Mesendoderm (in vitro differentiated cells): ENCODE measurements at regions not wholly inside any gene's neighbourhood (a gene's known extent, or its start where the extent isn't known, plus 50 kb on each side); places are given as distances from the start of the nearest gene placed in this dataset.
A peak's percentile ranks its signal among the peaks of the same experiment; 100 is the strongest.

Experiments used
- DNase-seq: peaks from one replicate; pipeline ENCODE4 v3.0.0; 2013
- H2AK5ac ChIP-seq: 2 replicates; pipeline ENCODE4 v1.6.1; 2013; ENCODE audit warnings: low read length, inconsistent platforms
- H2BK120ac ChIP-seq: 2 replicates; pipeline ENCODE4 v1.6.1; 2013; ENCODE audit warnings: low read depth, mild to moderate bottlenecking, low read length, moderate library complexity, mixed read lengths
- H2BK15ac ChIP-seq: replicated peaks from 2 replicates; pipeline ENCODE4 v1.6.1; 2013; ENCODE audit warnings: low read depth, mild to moderate bottlenecking, moderate library complexity
- H2BK5ac ChIP-seq: 2 replicates; pipeline ENCODE4 v1.6.1; 2013; ENCODE audit warnings: low read length, inconsistent platforms
- H3K18ac ChIP-seq: 2 replicates; pipeline ENCODE4 v1.6.1; 2013; ENCODE audit warnings: mild to moderate bottlenecking, low read length, mixed read lengths
- H3K23ac ChIP-seq: one replicate; pipeline ENCODE4 v1.6.1; 2013; ENCODE audit warnings: low read length
- H3K27ac ChIP-seq: 2 replicates; pipeline ENCODE4 v1.5.1; 2013; ENCODE audit warnings: low read depth, mild to moderate bottlenecking, inconsistent platforms, low read length, moderate library complexity
- H3K27me3 ChIP-seq: 2 replicates; pipeline ENCODE4 v1.6.1; 2013; ENCODE audit warnings: low read length, control low read depth, mild to moderate bottlenecking, inconsistent platforms; ENCODE audit not compliant: insufficient read depth, poor library complexity
- H3K36me3 ChIP-seq: 2 replicates; pipeline ENCODE4 v1.6.1; 2013; ENCODE audit warnings: low read length, inconsistent platforms; ENCODE audit not compliant: control insufficient read depth, insufficient read depth
- H3K4ac ChIP-seq: one replicate; pipeline ENCODE4 v1.6.1; 2013; ENCODE audit warnings: low read depth, mild to moderate bottlenecking, low read length, moderate library complexity
- H3K4me1 ChIP-seq: 2 replicates; pipeline ENCODE4 v1.6.1; 2013; ENCODE audit warnings: low read depth, low read length, inconsistent platforms; ENCODE audit not compliant: control insufficient read depth
- H3K4me2 ChIP-seq: 2 replicates; pipeline ENCODE4 v1.6.1; 2013; ENCODE audit warnings: low read length
- H3K4me3 ChIP-seq: 2 replicates; pipeline ENCODE4 v1.5.1; 2013; ENCODE audit warnings: mild to moderate bottlenecking, low read length
- H3K56ac ChIP-seq: one replicate; pipeline ENCODE4 v1.6.1; 2013; ENCODE audit warnings: low read length
- H3K79me1 ChIP-seq: 2 replicates; pipeline ENCODE4 v1.6.1; 2013; ENCODE audit warnings: low read length, inconsistent platforms
- H3K79me2 ChIP-seq: 2 replicates; pipeline ENCODE4 v1.6.1; 2013; ENCODE audit warnings: mild to moderate bottlenecking, low read length; ENCODE audit not compliant: control insufficient read depth, insufficient read depth
- H3K9ac ChIP-seq: 2 replicates; pipeline ENCODE4 v1.6.1; 2013; ENCODE audit warnings: low read length, inconsistent platforms
- H4K5ac ChIP-seq: one replicate; pipeline ENCODE4 v1.6.1; 2013; ENCODE audit warnings: low read length
- H4K8ac ChIP-seq: one replicate; pipeline ENCODE4 v1.6.1; 2013; ENCODE audit warnings: low read depth, mild to moderate bottlenecking, control low read depth, low read length, moderate library complexity
- WGBS: extraction: QIAGEN DNeasy Blood & Tissue Kit; methylation state at CpG from one replicate; pipeline ENCODE4 v1.1.7; 2013; ENCODE audit warnings: low lambda C conversion rate, missing lambda C conversion rate; ENCODE audit not compliant: insufficient coverage; ENCODE audit errors: extremely low coverage; 5-methylcytosine and 5-hydroxymethylcytosine counted together

- no peaks in the 10 kb centered on the region for H3K79me1 ChIP-seq
- H4K5ac ChIP-seq, result no peak overlapping the region
- no peak overlapping the region for H2BK5ac ChIP-seq
- no peak overlapping the region for H3K56ac ChIP-seq
- H2AK5ac ChIP-seq, result no peak overlapping the region
- H3K4me2 ChIP-seq, result no peak overlapping the region
- no peak overlapping the region for H4K8ac ChIP-seq
- H3K4ac ChIP-seq, result no peak overlapping the region
- H3K23ac ChIP-seq, result no peak overlapping the region
- WGBS, result no CpG with 5 or more reads among the region's 2 CpGs
- no peak overlapping the region for H3K4me3 ChIP-seq
- no peak for DNase-seq
- H3K9ac ChIP-seq, result no peak overlapping the region
- no peaks in the 10 kb centered on the region for H3K27me3 ChIP-seq
- H3K79me2 ChIP-seq, result no peaks in the 10 kb centered on the region
- H2BK120ac ChIP-seq, result no peak overlapping the region
- no peaks in the 10 kb centered on the region for H3K4me1 ChIP-seq
- H3K36me3 ChIP-seq, result no peaks in the 10 kb centered on the region
- H3K18ac ChIP-seq, result no peak overlapping the region
- no peak overlapping the region for H3K27ac ChIP-seq
- no peak overlapping the region for H2BK15ac ChIP-seq
Measured at GRCh38 chr11:81579339-81579738, 1154.3 kb downstream of the FAM181B start.

GRCh38 chr11:81578571-81578970, 1155.1 kb downstream of the FAM181B start:
- no peak overlapping the region for H3K23ac ChIP-seq
- no peaks in the 10 kb centered on the region for H3K4me1 ChIP-seq
- H2BK5ac ChIP-seq, result no peak overlapping the region
- no peak overlapping the region for H3K4me2 ChIP-seq
- no CpG with 5 or more reads among the region's 4 CpGs for WGBS
- no peak overlapping the region for H4K8ac ChIP-seq
- peak; percentile 15 for DNase-seq
- H3K9ac ChIP-seq, result no peak overlapping the region
- H3K18ac ChIP-seq, result no peak overlapping the region
- no peak overlapping the region for H3K56ac ChIP-seq
- H2BK15ac ChIP-seq, result no peak overlapping the region
- no peak overlapping the region for H3K4me3 ChIP-seq
- H3K27ac ChIP-seq, result no peak overlapping the region
- no peaks in the 10 kb centered on the region for H3K27me3 ChIP-seq
- no peaks in the 10 kb centered on the region for H3K36me3 ChIP-seq
- no peak overlapping the region for H2AK5ac ChIP-seq
- no peaks in the 10 kb centered on the region for H3K79me1 ChIP-seq
- H3K4ac ChIP-seq, result no peak overlapping the region
- no peak overlapping the region for H2BK120ac ChIP-seq
- no peaks in the 10 kb centered on the region for H3K79me2 ChIP-seq
- H4K5ac ChIP-seq, result no peak overlapping the region

GRCh38 chr11:81574301-81574700, 1159.4 kb downstream of the FAM181B start:
- Histone ChIP-seq H2AK5ac (no peak overlapping the region), H3K27ac (no peak overlapping the region), H3K9ac (no peak overlapping the region), H2BK120ac (no peak overlapping the region), H3K4me1 (no peaks in the 10 kb centered on the region), H3K79me2 (no peaks in the 10 kb centered on the region), H3K79me1 (no peaks in the 10 kb centered on the region), H3K27me3 (no peaks in the 10 kb centered on the region), H3K4me2 (no peak overlapping the region), H2BK15ac (no peak overlapping the region), H3K23ac (no peak overlapping the region), H3K4me3 (no peak overlapping the region), H2BK5ac (no peak overlapping the region), H4K8ac (no peak overlapping the region), H3K56ac (no peak overlapping the region), H3K18ac (no peak overlapping the region), H3K36me3 (no peaks in the 10 kb centered on the region), H3K4ac (no peak overlapping the region), H4K5ac (no peak overlapping the region)
- no peak for DNase-seq
- WGBS, result no CpG with 5 or more reads among the region's 2 CpGs

GRCh38 chr11:81573367-81573766, 1160.3 kb downstream of the FAM181B start:
- DNase-seq, result no peak
- Histone ChIP-seq H3K23ac (no peak overlapping the region), H3K56ac (no peak overlapping the region), H3K79me1 (no peaks in the 10 kb centered on the region), H4K8ac (no peak overlapping the region), H2AK5ac (no peak overlapping the region), H2BK120ac (no peak overlapping the region), H3K4ac (no peak overlapping the region), H2BK15ac (no peak overlapping the region), H3K4me2 (no peak overlapping the region), H3K27me3 (no peaks in the 10 kb centered on the region), H2BK5ac (no peak overlapping the region), H3K4me3 (no peak overlapping the region), H3K36me3 (no peaks in the 10 kb centered on the region), H3K18ac (no peak overlapping the region), H4K5ac (no peak overlapping the region), H3K9ac (no peak overlapping the region), H3K4me1 (no peaks in the 10 kb centered on the region), H3K27ac (no peak overlapping the region), H3K79me2 (no peaks in the 10 kb centered on the region)
- no CpG with 5 or more reads among the region's 1 CpG for WGBS

GRCh38 chr11:81570669-81571068, 1163.0 kb downstream of the FAM181B start:
- Histone ChIP-seq H3K23ac (no peak overlapping the region), H3K56ac (no peak overlapping the region), H4K8ac (no peak overlapping the region), H2AK5ac (no peak overlapping the region), H3K79me2 (no peaks in the 10 kb centered on the region), H3K27me3 (no peaks in the 10 kb centered on the region), H2BK120ac (no peak overlapping the region), H2BK15ac (no peak overlapping the region), H3K4me2 (no peak overlapping the region), H3K27ac (no peak overlapping the region), H3K79me1 (no peaks in the 10 kb centered on the region), H4K5ac (no peak overlapping the region), H3K9ac (no peak overlapping the region), H3K4me1 (no peaks in the 10 kb centered on the region), H3K4ac (no peak overlapping the region), H2BK5ac (no peak overlapping the region), H3K18ac (no peak overlapping the region), H3K36me3 (no peaks in the 10 kb centered on the region), H3K4me3 (no peak overlapping the region)
- WGBS, result no CpG with 5 or more reads among the region's 2 CpGs
- peak; percentile 11 for DNase-seq

- H3K23ac ChIP-seq, result no peak overlapping the region
- H3K27ac ChIP-seq, result no peak overlapping the region
- H3K4ac ChIP-seq, result no peak overlapping the region
- H3K36me3 ChIP-seq, result no peaks in the 10 kb centered on the region
- no peak overlapping the region for H2BK5ac ChIP-seq
- H3K4me2 ChIP-seq, result no peak overlapping the region
- H3K18ac ChIP-seq, result no peak overlapping the region
- no peaks in the 10 kb centered on the region for H3K79me2 ChIP-seq
- H4K5ac ChIP-seq, result no peak overlapping the region
- H4K8ac ChIP-seq, result no peak overlapping the region
- no peak overlapping the region for H3K4me3 ChIP-seq
- no peaks in the 10 kb centered on the region for H3K27me3 ChIP-seq
- DNase-seq, result peak; percentile 5
- H3K56ac ChIP-seq, result no peak overlapping the region
- H2BK15ac ChIP-seq, result no peak overlapping the region
- no peaks in the 10 kb centered on the region for H3K79me1 ChIP-seq
- H3K9ac ChIP-seq, result no peak overlapping the region
- no peak overlapping the region for H2BK120ac ChIP-seq
- H2AK5ac ChIP-seq, result no peak overlapping the region
- WGBS, result no CpG with 5 or more reads among the region's 1 CpG
- H3K4me1 ChIP-seq, result no peaks in the 10 kb centered on the region
Measured at GRCh38 chr11:81569999-81570398, 1163.7 kb downstream of the FAM181B start.
